ENCODE measurements at regions not wholly inside any gene's neighbourhood (a gene's known extent, or its start where the extent isn't known, plus 50 kb on each side); places are given as distances from the start of the nearest gene placed in this dataset.

DNA sequence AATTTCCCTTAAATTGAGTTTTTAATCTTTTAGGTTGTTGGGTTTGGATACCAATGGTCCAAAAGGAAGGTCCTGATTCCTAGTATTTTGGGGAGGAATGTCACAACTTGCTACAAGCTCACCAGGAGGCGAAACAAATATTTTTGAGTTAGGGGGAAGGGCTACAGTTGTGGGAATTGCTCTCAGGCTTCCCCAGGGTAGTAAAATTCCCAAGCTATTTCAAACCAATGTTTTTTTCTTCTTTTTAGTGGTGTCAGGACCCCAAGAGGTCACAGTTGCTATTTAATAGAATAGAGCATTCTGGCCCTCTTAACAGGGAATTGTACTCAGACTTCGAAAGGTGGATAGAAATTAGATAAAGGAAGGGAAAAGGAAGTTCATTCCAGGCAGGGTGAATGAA is 68.5 kb upstream of the ST3GAL5 start:
- TF ChIP-seq, protein P1, sequence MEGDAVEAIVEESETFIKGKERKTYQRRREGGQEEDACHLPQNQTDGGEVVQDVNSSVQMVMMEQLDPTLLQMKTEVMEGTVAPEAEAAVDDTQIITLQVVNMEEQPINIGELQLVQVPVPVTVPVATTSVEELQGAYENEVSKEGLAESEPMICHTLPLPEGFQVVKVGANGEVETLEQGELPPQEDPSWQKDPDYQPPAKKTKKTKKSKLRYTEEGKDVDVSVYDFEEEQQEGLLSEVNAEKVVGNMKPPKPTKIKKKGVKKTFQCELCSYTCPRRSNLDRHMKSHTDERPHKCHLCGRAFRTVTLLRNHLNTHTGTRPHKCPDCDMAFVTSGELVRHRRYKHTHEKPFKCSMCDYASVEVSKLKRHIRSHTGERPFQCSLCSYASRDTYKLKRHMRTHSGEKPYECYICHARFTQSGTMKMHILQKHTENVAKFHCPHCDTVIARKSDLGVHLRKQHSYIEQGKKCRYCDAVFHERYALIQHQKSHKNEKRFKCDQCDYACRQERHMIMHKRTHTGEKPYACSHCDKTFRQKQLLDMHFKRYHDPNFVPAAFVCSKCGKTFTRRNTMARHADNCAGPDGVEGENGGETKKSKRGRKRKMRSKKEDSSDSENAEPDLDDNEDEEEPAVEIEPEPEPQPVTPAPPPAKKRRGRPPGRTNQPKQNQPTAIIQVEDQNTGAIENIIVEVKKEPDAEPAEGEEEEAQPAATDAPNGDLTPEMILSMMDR (IDR thresholded peaks at IDR 0.05) = no peak
- no peak for TF ChIP-seq MAFK (IDR thresholded peaks at IDR 0.05; ENCODE audit: partially characterized antibody)
- TF ChIP-seq JUN (IDR thresholded peaks at IDR 0.05) = no peak
